WERI-Rb-1 (cell line): ENCODE measurements at regions not wholly inside any gene's neighbourhood (a gene's known extent, or its start where the extent isn't known, plus 50 kb on each side); places are given as distances from the start of the nearest gene placed in this dataset.

Source experiments
- DNase-seq: peaks from one replicate; pipeline ENCODE4 v3.0.0-alpha.2; 2020
- H3K27ac ChIP-seq: fragments of 250-450 bp; sonication (Bioruptor Pico); 2 replicates; pipeline ENCODE4 v1.5.1; 2020; ENCODE audit warnings: mild to moderate bottlenecking, moderate library complexity
- H3K27me3 ChIP-seq: fragments of 250-450 bp; sonication (Bioruptor Pico); 2 replicates; pipeline ENCODE4 v1.5.1; 2021; ENCODE audit warnings: mild to moderate bottlenecking, low read depth, moderate library complexity; ENCODE audit not compliant: insufficient read depth, severe bottlenecking
- H3K36me3 ChIP-seq: fragments of 250-450 bp; sonication (Bioruptor Pico); 2 replicates; pipeline ENCODE4 v1.5.1; 2020; ENCODE audit warnings: mild to moderate bottlenecking, moderate library complexity
- H3K4me3 ChIP-seq: 2 replicates; pipeline ENCODE4 v1.5.1; 2011; ENCODE audit warnings: low read depth, mild to moderate bottlenecking, control low read depth, low read length
- H3K9me3 ChIP-seq: fragments of 250-450 bp; sonication (Bioruptor Pico); 2 replicates; pipeline ENCODE4 v1.5.1; 2021; ENCODE audit warnings: mild to moderate bottlenecking, moderate library complexity; ENCODE audit not compliant: severe bottlenecking
- TF ChIP-seq, protein P1 (sequence below): IDR thresholded peaks from 2 replicates; pipeline ENCODE4 v1.5.1; 2011; ENCODE audit warnings: low read depth, mild to moderate bottlenecking, control low read depth, inconsistent platforms, low read length

DNA sequence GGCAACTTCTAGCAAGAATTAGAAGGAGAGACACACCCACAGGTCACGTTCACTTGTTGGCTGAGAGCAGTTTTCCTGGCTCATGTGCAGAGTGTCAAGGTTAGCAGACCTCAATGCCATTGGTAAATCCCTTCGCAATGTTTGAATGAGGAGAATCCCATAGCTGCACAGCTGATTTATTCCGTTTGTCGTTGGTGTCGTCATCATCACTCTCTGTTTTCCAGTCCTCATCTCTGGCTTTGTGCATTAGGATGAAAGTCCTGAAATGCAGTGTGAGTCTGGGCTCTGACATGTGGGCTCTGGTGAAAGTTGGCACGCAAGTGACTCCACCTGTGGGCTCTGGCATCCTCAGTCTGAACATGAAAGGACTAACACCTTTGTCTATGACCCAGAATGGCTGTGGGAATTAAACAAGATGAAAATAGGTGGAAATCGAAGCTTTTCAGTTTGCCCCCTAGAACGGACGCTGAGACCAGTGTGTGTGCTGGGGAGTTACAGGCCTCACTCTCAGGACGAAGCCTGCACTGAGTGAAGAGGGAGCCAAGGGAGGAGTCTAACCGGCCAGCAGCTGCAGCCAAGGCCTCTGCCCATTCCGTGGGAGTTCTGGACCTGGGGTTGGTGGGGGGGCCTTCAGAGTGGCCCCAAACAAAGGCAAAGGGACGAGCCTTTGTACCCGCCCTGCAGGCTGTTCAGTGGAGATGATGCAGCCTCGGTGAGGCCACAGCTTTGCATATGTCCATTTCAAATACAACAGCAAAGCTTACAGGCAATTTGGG is 74.8 kb upstream of the ZNF516 start:
- Histone ChIP-seq H3K27me3 (no peaks in the 10 kb centered on the region), H3K4me3 (no peak overlapping the region), H3K36me3 (no peaks in the 10 kb centered on the region), H3K9me3 (no peaks in the 10 kb centered on the region), H3K27ac (no peak overlapping the region)
- DNase-seq: no peak
- TF ChIP-seq, protein P1, sequence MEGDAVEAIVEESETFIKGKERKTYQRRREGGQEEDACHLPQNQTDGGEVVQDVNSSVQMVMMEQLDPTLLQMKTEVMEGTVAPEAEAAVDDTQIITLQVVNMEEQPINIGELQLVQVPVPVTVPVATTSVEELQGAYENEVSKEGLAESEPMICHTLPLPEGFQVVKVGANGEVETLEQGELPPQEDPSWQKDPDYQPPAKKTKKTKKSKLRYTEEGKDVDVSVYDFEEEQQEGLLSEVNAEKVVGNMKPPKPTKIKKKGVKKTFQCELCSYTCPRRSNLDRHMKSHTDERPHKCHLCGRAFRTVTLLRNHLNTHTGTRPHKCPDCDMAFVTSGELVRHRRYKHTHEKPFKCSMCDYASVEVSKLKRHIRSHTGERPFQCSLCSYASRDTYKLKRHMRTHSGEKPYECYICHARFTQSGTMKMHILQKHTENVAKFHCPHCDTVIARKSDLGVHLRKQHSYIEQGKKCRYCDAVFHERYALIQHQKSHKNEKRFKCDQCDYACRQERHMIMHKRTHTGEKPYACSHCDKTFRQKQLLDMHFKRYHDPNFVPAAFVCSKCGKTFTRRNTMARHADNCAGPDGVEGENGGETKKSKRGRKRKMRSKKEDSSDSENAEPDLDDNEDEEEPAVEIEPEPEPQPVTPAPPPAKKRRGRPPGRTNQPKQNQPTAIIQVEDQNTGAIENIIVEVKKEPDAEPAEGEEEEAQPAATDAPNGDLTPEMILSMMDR: no peak

DNA sequence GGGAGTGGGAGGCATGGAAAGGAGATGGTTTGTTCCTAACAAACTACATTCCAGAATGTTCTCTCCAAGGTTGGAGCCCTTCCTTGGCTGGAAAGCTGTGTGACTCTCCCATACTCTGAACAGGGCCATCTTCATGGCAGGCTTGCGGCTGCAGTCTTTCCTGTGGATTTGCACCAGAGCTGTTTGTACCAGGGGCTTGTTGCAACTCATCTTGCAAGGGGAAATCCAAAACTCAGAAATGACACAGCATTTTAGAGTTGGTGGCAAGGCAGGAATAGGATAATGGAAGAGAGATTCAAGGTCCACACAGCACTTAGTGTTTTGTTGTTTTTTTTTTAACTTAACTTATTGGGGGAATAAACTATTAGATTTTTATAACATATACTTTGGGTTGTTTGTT is 73.7 kb upstream of the ZNF516 start:
- H3K4me3 ChIP-seq: no peak overlapping the region
- H3K27me3 ChIP-seq: no peaks in the 10 kb centered on the region
- DNase-seq: no peak
- H3K27ac ChIP-seq: no peak overlapping the region
- H3K36me3 ChIP-seq: no peaks in the 10 kb centered on the region
- peaks cover 2% of the 10 kb centered on the region for H3K9me3 ChIP-seq
- TF ChIP-seq, protein P1: no peak

DNA sequence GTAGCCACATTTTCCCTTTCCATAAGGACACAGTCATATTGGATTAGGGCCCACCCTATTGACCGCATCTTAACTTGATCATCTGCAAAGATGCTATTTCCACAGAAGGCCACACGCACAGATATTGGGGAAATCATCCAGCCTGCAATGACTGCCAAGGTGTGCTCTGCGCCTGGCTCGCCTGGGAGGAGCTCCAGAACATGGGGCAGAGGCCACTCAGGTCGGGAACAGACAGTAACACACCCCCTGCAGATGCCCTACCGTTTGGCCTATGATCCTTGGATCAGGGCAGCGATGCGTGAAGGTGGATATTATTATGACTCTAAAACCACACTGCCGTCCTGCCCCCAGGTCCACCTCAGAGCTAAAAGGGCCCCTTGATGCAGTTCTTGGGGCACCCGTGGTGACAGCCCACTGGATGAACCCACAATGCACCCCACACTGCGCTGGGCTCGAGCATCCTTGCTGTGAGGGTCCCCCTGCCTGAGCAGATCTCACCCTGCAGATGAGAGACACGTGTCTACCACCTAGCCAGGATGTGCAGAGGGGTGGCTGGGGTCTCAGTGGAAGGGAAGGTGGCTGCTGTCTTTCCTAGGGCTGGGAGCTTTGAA is 72.9 kb upstream of the ZNF516 start:
- TF ChIP-seq, protein P1: no peak
- H3K27ac ChIP-seq: no peak overlapping the region
- H3K36me3 ChIP-seq: no peaks in the 10 kb centered on the region

DNA sequence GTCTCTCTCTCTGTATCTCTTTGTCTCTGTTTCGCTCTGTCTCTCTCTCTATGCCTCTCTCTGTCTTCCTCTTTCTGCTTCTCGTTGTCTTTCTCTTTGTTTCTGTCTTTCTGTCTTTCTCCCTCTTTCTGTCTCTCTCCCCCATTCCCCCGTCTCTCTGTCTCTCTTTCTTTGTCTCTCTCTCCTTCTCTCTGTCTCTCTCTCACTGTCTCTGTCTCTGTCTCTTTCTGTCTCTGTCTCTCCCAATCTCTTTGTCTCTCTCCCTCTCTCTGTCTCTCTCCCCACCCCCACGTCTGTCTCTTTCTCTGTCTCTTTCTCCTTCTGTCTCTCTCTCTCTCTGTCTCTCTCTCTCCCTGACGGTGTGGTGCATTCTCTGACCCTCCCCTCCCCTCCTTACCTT is 71.9 kb upstream of the ZNF516 start:
- no peak overlapping the region for H3K4me3 ChIP-seq
- no peaks in the 10 kb centered on the region for H3K36me3 ChIP-seq
- H3K27me3 ChIP-seq: no peaks in the 10 kb centered on the region
- TF ChIP-seq, protein P1: no peak
- DNase-seq: no peak
- H3K9me3 ChIP-seq: peaks cover 3% of the 10 kb centered on the region
- H3K27ac ChIP-seq: no peak overlapping the region

More for the DNA sequence above, 72.9 kb upstream of the ZNF516 start:
- H3K4me3 ChIP-seq: no peak overlapping the region
- H3K27me3 ChIP-seq: no peaks in the 10 kb centered on the region
- no peak for DNase-seq
- H3K9me3 ChIP-seq: peaks cover 3% of the 10 kb centered on the region

DNA sequence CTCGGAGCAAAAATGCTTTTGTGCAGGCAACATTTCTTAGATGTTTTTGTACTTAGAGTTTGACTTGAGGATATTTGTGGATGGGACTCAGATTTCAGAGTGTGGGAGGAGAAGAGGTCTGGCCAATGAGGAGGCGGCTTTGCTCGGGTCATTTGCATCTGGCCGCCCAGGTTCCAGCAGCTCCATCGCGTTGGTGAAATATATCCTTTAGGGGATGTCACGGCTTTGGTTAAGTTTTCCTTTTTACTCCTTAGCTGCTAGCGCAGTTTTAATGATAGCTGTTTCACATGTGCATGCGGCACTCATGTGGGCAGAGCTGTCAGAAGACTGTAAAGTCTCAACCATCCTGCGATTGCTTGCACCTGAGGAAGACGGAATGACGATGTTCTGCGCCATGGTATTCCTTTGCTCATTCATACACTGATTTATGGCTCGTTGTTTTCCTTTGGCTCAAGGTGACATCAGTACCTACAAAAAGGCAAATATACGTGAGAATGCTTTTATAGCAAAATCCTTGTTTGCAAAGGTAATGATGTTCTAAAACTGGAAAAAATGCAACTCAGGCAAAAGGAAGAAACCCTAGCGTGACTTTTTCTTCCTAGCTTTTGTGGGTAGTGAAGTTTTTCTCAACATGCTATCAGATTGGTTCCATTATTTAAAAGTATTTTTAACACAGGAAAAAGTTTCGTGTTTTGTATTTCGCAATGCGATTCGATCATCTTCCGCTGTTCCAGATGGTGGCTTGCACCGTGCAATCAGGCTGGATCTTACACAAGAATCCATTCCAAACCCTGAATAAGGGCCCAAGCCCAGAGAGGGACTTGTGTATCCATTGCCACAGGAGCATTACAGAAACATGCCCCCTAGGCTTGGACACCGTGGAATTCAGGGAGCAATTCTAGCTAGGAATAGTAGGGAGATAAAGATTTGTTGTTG is 70.5 kb upstream of the ZNF516 start:
- TF ChIP-seq, protein P1: no peak
- DNase-seq: no peak
- no peaks in the 10 kb centered on the region for H3K36me3 ChIP-seq
- H3K27me3 ChIP-seq: no peaks in the 10 kb centered on the region
- H3K9me3 ChIP-seq: peaks cover 3% of the 10 kb centered on the region
- no peak overlapping the region for H3K27ac ChIP-seq
- no peak overlapping the region for H3K4me3 ChIP-seq
